ENCODE measurements at regions not wholly inside any gene's neighbourhood (a gene's known extent, or its start where the extent isn't known, plus 50 kb on each side); places are given as distances from the start of the nearest gene placed in this dataset.

DNA sequence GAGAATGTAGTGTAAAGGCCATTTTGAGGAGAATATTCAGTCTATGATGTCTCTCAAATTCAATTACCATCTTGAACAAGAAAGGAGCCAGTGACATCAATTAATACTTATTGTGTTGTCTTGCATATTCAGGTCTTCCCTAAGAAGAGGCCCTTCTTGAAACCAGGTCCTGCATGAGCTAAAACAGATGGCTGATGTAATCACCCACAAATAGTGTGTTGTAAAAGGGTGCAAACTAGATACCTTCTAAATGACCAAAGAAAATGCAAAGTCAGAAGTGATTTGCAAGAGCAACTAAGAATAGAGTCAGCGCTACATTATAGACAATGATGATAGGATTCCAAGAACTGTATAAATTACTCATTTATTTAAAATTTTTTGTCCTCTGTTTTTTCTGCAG lies 97.0 kb downstream of the BTBD3 start:
- no peak for ATAC-seq (ENCODE audit: low read depth)
- H3K27me3 Mint-ChIP-seq, result no peaks in the 10 kb centered on the region
- H3K9me3 Mint-ChIP-seq (ENCODE audit: insufficient read depth), result no peaks in the 10 kb centered on the region

DNA sequence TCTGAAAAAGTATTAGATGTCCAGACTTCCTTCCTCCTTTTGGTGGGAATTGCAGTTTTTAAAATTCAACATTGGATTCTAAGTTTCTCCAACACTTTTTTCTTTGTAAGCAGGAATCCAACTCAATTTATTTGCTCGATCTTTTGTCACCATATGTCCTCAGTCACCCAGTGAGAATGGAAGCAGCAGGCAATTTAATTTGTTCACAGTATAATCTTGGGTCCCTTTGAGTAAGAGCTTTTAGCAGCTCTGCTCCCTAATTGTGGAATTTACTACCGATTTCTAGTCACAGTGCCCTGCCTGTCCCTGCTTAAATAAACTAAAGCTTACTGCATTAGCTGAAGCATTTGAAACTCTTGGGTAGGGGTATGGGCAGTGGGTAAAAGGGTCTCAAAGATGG lies 98.6 kb downstream of the BTBD3 start:
- CTCF ChIA-PET, result no interaction called here
- Mint-ChIP-seq H3K4me1 (peaks cover 5% of the 10 kb centered on the region), H3K9me3 (ENCODE audit: insufficient read depth) (no peaks in the 10 kb centered on the region), H3K4me3 (no peak overlapping the region), H3K27ac (no peak overlapping the region), H3K27me3 (no peaks in the 10 kb centered on the region)
- H3K4me1 ChIP-seq (ENCODE audit: control insufficient read depth in 2 of 2, insufficient read depth in 2 of 2, low read length in 2 of 2), result peaks cover 4 to 6% of the 10 kb centered on the region in 2 donors
- no peaks in the 10 kb centered on the region for H3K27me3 ChIP-seq (replicated peaks in 1 of 4; ENCODE audit: control extremely low read depth in 1 of 4, control insufficient read depth in 3 of 4, insufficient read depth in 4 of 4, low read length in 3 of 4)
- DNase-seq (no peak), ATAC-seq (ENCODE audit: low read depth) (no peak)
- POLR2A ChIA-PET, result no interaction called here
- no peak overlapping the region for H3K27ac ChIP-seq (ENCODE audit: low read length in 2 of 2)
- H3K79me2 ChIP-seq (ENCODE audit: control insufficient read depth, insufficient read depth, low read length), result no peaks in the 10 kb centered on the region
- intact Hi-C loops (cut with micrococcal nuclease), result no loop called here
- no peak overlapping the region for H3K9ac ChIP-seq (ENCODE audit: low read length)
- H3K36me3 ChIP-seq (replicated peaks in 1 of 2; ENCODE audit: control extremely low read depth in 1 of 2, control insufficient read depth in 1 of 2, extremely low read depth in 1 of 2, insufficient read depth in 2 of 2, low read length in 1 of 2), result no peaks in the 10 kb centered on the region
- TF ChIP-seq, protein P1, sequence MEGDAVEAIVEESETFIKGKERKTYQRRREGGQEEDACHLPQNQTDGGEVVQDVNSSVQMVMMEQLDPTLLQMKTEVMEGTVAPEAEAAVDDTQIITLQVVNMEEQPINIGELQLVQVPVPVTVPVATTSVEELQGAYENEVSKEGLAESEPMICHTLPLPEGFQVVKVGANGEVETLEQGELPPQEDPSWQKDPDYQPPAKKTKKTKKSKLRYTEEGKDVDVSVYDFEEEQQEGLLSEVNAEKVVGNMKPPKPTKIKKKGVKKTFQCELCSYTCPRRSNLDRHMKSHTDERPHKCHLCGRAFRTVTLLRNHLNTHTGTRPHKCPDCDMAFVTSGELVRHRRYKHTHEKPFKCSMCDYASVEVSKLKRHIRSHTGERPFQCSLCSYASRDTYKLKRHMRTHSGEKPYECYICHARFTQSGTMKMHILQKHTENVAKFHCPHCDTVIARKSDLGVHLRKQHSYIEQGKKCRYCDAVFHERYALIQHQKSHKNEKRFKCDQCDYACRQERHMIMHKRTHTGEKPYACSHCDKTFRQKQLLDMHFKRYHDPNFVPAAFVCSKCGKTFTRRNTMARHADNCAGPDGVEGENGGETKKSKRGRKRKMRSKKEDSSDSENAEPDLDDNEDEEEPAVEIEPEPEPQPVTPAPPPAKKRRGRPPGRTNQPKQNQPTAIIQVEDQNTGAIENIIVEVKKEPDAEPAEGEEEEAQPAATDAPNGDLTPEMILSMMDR (IDR thresholded peaks at IDR 0.05), result no peak
- TF ChIP-seq EZH2 (IDR thresholded peaks at IDR 0.05; ENCODE audit: borderline replicate concordance, insufficient read depth, low read depth, low read length, poor library complexity, severe bottlenecking), result no peak
- no peaks in the 10 kb centered on the region for H4K20me1 ChIP-seq (ENCODE audit: control insufficient read depth, insufficient read depth, low read length, poor library complexity, severe bottlenecking)
- H3K4me3 ChIP-seq (ENCODE audit: control extremely low read depth in 1 of 5, extremely low read depth in 1 of 5, insufficient read depth in 1 of 5, low read depth in 2 of 5, low read length in 4 of 5), result no peak overlapping the region
- H3K9me3 ChIP-seq (ENCODE audit: control extremely low read depth in 1 of 3, control insufficient read depth in 2 of 3, insufficient read depth in 1 of 3, low read length in 2 of 3), result no peaks in the 10 kb centered on the region
- WGBS (ENCODE audit: insufficient coverage), result 86% methylated on average over 1 of the region's 2 CpGs
- H2AFZ ChIP-seq (ENCODE audit: insufficient read depth, low read depth, low read length, poor library complexity, severe bottlenecking), result no peak overlapping the region
- no peak overlapping the region for H3K4me2 ChIP-seq (replicated peaks; ENCODE audit: low read depth, low read length, poor library complexity, severe bottlenecking)

More for the DNA sequence above, 97.0 kb downstream of the BTBD3 start:
- ChIA-PET CTCF (interaction anchor here (1.1 kb wide), 2 partner anchors 55 to 204 kb away, joined by 3 to 5 read pairs; no protein-coding TSS in a partner anchor), POLR2A (no interaction called here)
- Mint-ChIP-seq H3K4me1 (peaks cover 5% of the 10 kb centered on the region), H3K4me3 (no peak overlapping the region), H3K27ac (no peak overlapping the region)
- Histone ChIP-seq H3K9me3 (ENCODE audit: control extremely low read depth in 1 of 3, control insufficient read depth in 2 of 3, insufficient read depth in 1 of 3, low read length in 2 of 3) (no peaks in the 10 kb centered on the region), H3K9ac (ENCODE audit: low read length) (no peak overlapping the region), H3K36me3 (replicated peaks in 1 of 2; ENCODE audit: control extremely low read depth in 1 of 2, control insufficient read depth in 1 of 2, extremely low read depth in 1 of 2, insufficient read depth in 2 of 2, low read length in 1 of 2) (no peaks in the 10 kb centered on the region), H4K20me1 (ENCODE audit: control insufficient read depth, insufficient read depth, low read length, poor library complexity, severe bottlenecking) (no peaks in the 10 kb centered on the region), H3K27ac (ENCODE audit: low read length in 2 of 2) (no peak overlapping the region), H2AFZ (ENCODE audit: insufficient read depth, low read depth, low read length, poor library complexity, severe bottlenecking) (no peak overlapping the region), H3K4me3 (ENCODE audit: control extremely low read depth in 1 of 5, extremely low read depth in 1 of 5, insufficient read depth in 1 of 5, low read depth in 2 of 5, low read length in 4 of 5) (no peak overlapping the region), H3K27me3 (replicated peaks in 1 of 4; ENCODE audit: control extremely low read depth in 1 of 4, control insufficient read depth in 3 of 4, insufficient read depth in 4 of 4, low read length in 3 of 4) (no peaks in the 10 kb centered on the region), H3K4me1 (ENCODE audit: control insufficient read depth in 2 of 2, insufficient read depth in 2 of 2, low read length in 2 of 2) (peaks cover 0 to 4% of the 10 kb centered on the region in 2 donors), H3K4me2 (replicated peaks; ENCODE audit: low read depth, low read length, poor library complexity, severe bottlenecking) (no peak overlapping the region), H3K79me2 (ENCODE audit: control insufficient read depth, insufficient read depth, low read length) (no peaks in the 10 kb centered on the region)
- intact Hi-C loops (cut with micrococcal nuclease), result no loop called here
- no peak for DNase-seq
- no peak for TF ChIP-seq EZH2 (IDR thresholded peaks at IDR 0.05; ENCODE audit: borderline replicate concordance, insufficient read depth, low read depth, low read length, poor library complexity, severe bottlenecking)
- TF ChIP-seq, protein P1 (IDR thresholded peaks at IDR 0.05), result no peak
- WGBS (ENCODE audit: insufficient coverage), result no CpG with 5 or more reads among the region's 1 CpG

All from B cell (primary cell).